NCI-H748 (cell line): ENCODE measurements at regions not wholly inside any gene's neighbourhood (a gene's known extent, or its start where the extent isn't known, plus 50 kb on each side); places are given as distances from the start of the nearest gene placed in this dataset.

Source experiments
- DNase-seq: peaks from one replicate; lab custom pipeline; 2025; ENCODE audit not compliant: unreplicated experiment; lab: John Stamatoyannopoulos, UW

GRCh38 chr1:239920214-239920613 lies 171.5 kb upstream of the FMN2 start:
- no peak for DNase-seq

- no peak for DNase-seq
These were observed 168.7 kb upstream of the FMN2 start for GRCh38 chr1:239922778-239923522.

GRCh38 chr1:239924741-239925350 lies 166.8 kb upstream of the FMN2 start:
- DNase-seq, result no peak

- DNase-seq, result no peak
These were observed 165.5 kb upstream of the FMN2 start for GRCh38 chr1:239926184-239926583.

- no peak for DNase-seq
These were observed 162.4 kb upstream of the FMN2 start for GRCh38 chr1:239929317-239929716.

- DNase-seq, result no peak
These were observed 160.9 kb upstream of the FMN2 start for GRCh38 chr1:239930686-239931262.

GRCh38 chr1:239931341-239931740 lies 160.3 kb upstream of the FMN2 start:
- no peak for DNase-seq

- DNase-seq, result no peak
These were observed 152.1 kb upstream of the FMN2 start for GRCh38 chr1:239939602-239940001.

GRCh38 chr1:239943761-239944160 lies 147.9 kb upstream of the FMN2 start:
- no peak for DNase-seq

- no peak for DNase-seq
These were observed 147.0 kb upstream of the FMN2 start for GRCh38 chr1:239944666-239945065.

GRCh38 chr1:239947801-239948200 lies 143.9 kb upstream of the FMN2 start:
- DNase-seq, result no peak

GRCh38 chr1:239951511-239952140 lies 140.1 kb upstream of the FMN2 start:
- DNase-seq, result peak; percentile 60

- DNase-seq, result peak; percentile 9
These were observed 139.1 kb upstream of the FMN2 start for GRCh38 chr1:239952348-239953308.

- DNase-seq, result no peak
These were observed 136.8 kb upstream of the FMN2 start for GRCh38 chr1:239954836-239955235.

GRCh38 chr1:239955431-239955830 lies 136.3 kb upstream of the FMN2 start:
- DNase-seq, result no peak

GRCh38 chr1:239956263-239956662 lies 135.4 kb upstream of the FMN2 start:
- no peak for DNase-seq

GRCh38 chr1:239958063-239958462 lies 133.6 kb upstream of the FMN2 start:
- DNase-seq, result no peak

- no peak for DNase-seq
These were observed 131.3 kb upstream of the FMN2 start for GRCh38 chr1:239960366-239960765.

GRCh38 chr1:239963856-239964255 lies 127.8 kb upstream of the FMN2 start:
- no peak for DNase-seq

- DNase-seq, result peak; percentile 38
These were observed 115.3 kb upstream of the FMN2 start for GRCh38 chr1:239976130-239976968.
